GM12873 (cell line): ENCODE measurements at regions not wholly inside any gene's neighbourhood (a gene's known extent, or its start where the extent isn't known, plus 50 kb on each side); places are given as distances from the start of the nearest gene placed in this dataset.

Source experiments
- TF ChIP-seq, protein P1 (sequence below): IDR thresholded peaks from 2 replicates; pipeline ENCODE4 v1.5.1; 2012; ENCODE audit warnings: low read depth, mild to moderate bottlenecking, moderate library complexity, low read length, control low read depth; ENCODE audit not compliant: insufficient read depth; ENCODE audit errors: missing control alignments

DNA sequence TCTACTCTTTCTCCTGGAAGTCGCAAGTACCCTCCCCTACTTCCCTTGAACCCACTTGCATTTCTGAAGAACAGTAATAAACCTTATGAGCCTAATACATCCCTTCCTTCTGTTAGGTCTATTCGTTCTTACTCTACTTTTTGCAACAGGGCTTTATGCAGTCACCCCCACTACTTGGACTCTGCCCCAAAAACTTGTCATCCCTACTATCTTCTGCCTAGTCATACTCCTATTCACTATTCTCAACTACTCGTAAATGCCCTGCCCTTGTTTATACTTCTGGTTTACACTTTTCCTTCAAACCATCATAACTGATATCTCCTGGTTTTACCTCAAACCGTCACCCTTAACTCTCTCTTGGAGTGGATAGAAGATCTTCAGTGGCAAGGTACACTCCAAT is 55.2 kb upstream of the SLIT2 start:
- TF ChIP-seq, protein P1, sequence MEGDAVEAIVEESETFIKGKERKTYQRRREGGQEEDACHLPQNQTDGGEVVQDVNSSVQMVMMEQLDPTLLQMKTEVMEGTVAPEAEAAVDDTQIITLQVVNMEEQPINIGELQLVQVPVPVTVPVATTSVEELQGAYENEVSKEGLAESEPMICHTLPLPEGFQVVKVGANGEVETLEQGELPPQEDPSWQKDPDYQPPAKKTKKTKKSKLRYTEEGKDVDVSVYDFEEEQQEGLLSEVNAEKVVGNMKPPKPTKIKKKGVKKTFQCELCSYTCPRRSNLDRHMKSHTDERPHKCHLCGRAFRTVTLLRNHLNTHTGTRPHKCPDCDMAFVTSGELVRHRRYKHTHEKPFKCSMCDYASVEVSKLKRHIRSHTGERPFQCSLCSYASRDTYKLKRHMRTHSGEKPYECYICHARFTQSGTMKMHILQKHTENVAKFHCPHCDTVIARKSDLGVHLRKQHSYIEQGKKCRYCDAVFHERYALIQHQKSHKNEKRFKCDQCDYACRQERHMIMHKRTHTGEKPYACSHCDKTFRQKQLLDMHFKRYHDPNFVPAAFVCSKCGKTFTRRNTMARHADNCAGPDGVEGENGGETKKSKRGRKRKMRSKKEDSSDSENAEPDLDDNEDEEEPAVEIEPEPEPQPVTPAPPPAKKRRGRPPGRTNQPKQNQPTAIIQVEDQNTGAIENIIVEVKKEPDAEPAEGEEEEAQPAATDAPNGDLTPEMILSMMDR: no peak

DNA sequence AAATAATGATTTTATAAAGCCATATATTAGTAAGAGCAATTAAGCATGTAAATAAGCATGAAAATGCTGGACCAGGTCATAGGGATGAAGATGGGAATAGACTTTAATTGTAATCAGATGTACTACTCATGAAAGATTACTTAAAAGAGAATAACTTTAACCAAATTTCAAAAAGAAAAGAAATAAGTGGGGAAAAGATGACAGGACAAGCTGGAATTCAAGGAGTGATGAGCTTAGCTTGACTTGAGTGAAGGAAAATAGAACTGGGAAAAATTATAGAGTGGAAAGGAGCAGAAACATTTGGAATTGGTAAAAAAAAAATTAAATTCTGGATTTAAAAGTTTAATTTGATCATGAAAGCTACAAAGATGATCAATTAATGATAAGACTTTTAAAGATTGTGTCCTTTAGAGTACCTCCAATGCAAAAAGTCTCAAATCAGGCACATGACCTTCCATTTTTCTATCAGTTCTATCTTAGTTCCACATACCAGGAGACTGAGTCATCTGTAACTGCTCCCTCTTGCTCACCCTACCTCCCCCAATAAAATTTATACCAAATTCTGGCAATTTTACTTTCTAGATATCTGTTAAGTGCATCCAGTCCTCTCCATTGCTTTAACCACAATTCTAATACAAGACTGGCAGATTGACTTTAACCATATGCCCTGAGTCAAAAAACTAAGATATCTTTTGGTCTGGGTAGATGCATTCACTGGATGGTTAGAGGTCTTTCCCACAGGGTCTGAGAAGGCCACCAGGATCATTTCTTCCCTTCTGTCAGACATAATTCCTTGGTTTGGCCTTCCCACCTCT is 56.4 kb upstream of the SLIT2 start:
- TF ChIP-seq, protein P1: no peak

DNA sequence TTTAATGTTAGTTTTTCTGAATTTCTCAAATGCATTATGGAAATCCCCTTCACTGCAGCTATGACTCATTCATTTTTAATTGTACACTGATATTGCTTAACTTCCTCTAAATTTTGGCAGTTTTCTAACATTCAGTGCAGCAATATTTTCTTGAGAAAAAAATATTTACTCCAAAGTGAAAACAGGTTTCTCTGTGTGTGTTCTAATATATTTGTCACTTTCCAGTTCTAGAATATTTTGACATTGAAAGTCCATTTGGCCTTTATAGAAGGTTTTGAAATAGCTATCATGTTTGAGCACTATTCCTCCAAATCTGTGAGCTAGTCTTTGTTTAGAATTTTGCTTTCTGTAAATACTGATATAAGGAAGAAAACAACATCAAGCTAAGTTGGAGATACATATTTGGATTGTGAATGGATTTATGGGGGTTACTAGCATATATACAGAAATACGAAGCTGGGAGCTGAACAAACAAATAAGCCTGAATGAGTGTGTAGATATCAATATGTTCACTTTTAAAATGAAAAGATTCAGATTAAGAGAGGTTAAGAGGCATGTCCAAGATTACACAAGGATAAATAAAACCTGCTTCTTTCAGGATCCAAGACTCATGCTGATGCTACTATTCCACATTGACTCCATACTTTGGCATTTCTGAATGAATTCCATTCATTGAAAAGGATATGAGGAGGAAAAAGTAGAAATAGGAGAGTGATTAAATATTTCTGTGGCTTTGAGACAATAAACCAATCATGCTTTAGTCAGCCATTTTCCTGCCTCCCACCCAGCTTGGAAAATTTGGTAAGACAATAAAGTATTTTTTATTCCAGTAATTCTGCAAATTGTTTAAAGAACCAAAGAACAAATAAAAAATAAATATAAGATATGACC is 57.3 kb upstream of the SLIT2 start:
- TF ChIP-seq, protein P1: no peak

DNA sequence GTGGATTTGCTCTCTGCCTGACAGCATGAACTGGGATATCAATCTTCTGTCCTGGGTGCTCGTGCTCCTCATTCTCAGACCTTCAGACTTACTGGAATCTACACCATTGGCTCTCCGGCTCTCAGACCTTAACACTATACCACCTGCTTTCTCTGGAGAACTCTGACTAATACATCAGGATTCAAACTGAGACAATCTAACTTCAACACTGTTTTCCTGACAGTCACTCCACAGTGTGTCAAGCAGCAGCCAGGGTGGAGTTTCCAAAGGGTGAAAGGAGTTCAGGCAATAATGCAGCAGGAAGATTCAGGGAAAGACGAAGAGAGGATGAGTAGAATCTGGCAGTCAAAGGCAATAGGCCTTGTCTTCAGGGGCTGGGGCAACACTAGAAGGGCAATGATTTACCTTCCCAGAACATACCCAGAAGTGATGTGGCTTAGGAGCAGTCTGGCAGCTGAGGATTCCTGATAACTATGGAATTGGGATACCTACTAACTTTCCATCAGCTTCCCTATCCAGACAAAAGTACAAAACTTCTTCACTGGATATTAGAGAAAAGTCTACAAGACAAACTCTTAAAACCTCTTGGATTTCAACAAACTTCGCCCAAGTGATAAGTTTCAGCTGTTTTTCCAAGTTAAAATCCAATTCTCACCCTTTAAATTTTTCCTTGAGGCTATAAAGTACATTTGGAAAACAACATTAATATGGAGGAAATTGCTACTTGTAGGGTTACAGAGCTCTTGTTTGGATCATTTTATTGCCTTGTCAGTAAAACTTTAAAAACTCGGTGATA is 58.4 kb upstream of the SLIT2 start:
- TF ChIP-seq, protein P1: no peak

DNA sequence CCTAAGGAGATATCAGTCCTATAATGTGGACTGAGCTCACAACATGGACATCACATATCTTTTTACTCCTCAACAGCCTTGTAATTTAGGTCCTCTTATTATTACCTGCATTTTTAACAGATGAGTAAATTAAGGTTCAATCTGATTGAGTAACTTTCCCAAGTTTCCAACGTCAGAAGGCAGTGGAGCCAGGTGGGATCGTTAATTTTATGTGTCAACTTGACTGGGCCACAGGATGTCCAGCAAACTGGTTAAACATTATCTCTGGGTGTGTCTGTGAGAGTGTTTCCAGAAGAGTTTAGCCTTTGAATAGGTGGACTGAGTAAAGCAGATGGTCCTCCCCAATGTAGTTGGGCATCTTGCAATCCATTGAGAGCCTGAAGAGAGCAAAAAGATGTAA is 59.0 kb upstream of the SLIT2 start:
- TF ChIP-seq, protein P1: no peak

DNA sequence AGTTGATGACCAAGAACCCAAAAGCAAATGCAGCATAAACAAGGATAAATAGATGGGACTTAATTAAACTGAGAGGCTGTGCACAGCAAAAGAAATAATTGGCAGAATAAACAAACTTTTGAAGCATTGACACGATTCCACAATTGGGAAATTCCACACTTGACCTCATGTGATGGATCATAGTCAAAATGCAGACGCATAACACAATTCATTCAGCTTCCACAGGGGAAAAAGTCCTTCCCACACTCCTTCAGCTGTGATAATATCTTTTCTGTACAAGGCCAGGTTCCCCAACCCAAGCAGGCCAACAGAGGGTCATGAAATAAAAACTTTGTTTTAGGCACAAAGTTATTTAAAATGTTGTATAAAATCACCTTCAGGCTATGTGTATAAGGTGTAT is 66.6 kb upstream of the SLIT2 start:
- TF ChIP-seq, protein P1: no peak
